K562 (cell line): ENCODE measurements at regions not wholly inside any gene's neighbourhood (a gene's known extent, or its start where the extent isn't known, plus 50 kb on each side); places are given as distances from the start of the nearest gene placed in this dataset.
A peak's percentile ranks its signal among the peaks of the same experiment; 100 is the strongest.

Experiments used
- ATAC-seq: fragments of 200-7000 bp; cut with Tn5 transposase; 3 replicates; pipeline ENCODE4 v1.9.1; 2020; ENCODE audit warnings: moderate library complexity
- BruUV-seq: library from RNA; stranded (reverse); fragments of 400-500 nt; replicated peaks from 2 replicates; lab custom pipeline; 2021; lab: Mats Ljungman, UMichigan
- CTCF ChIA-PET: fragments of 300-600 bp; formaldehyde crosslinking; extraction: SDS; loops from one replicate; lab custom pipeline; 2021; ENCODE audit warnings: low intra/inter-chr PET ratio; lab: Yijun Ruan, JAX
- POLR2A ChIA-PET: fragments of 300-600, 350-650 bp; sonication (Branson Sonifier 250); formaldehyde crosslinking; extraction: SDS; loops from one replicate; lab custom pipeline; 2021; ENCODE audit warnings: antibody characterized with exemption, inconsistent platforms; lab: Yijun Ruan, JAX
- DNase-seq, 4 experiments: peaks; one replicate each; pipeline versions ENCODE4 v3.0.0 to v3.0.0-alpha.2; 2011 to 2018; ENCODE audit warnings: low spot score in 3 of 4, mixed read lengths in 3 of 4; ENCODE audit errors: extremely low read depth in 1 of 4
- FAIRE-seq: peaks from 2 replicates; lab custom pipeline; 2011; peaks lifted over from hg19 to GRCh38; lab: Jason Lieb, UNC
- H2AFZ ChIP-seq: 2 replicates; pipeline ENCODE4 v1.6.0; 2011; ENCODE audit warnings: low read depth, low read length, control low read depth, inconsistent platforms
- H3K27ac ChIP-seq: fragments of 200-600 bp; 3 replicates; pipeline ENCODE4 v1.8.0; 2011; ENCODE audit warnings: low read depth, mild to moderate bottlenecking, control low read depth, inconsistent platforms, low read length, moderate library complexity, mixed read lengths; ENCODE audit errors: extremely low read depth
- H3K27me3 ChIP-seq, 2 experiments: fragments of 300-600 bp in 1 of 2; 2 replicates in 1 of 2; 3 replicates in 1 of 2; pipeline versions ENCODE4 v1.6.0 to v1.8.0; 2011; ENCODE audit warnings: inconsistent platforms in 2 of 2, low read length in 2 of 2, mild to moderate bottlenecking in 1 of 2, mixed read lengths in 1 of 2, moderate library complexity in 1 of 2; ENCODE audit not compliant: control insufficient read depth in 2 of 2, insufficient read depth in 2 of 2
- H3K36me3 ChIP-seq: fragments of 300-600 bp; 3 replicates; pipeline ENCODE4 v1.8.0; 2011; ENCODE audit warnings: mild to moderate bottlenecking, low read length, inconsistent platforms; ENCODE audit not compliant: control insufficient read depth, insufficient read depth
- H3K4me1 ChIP-seq, 2 experiments: fragments of 200-600 bp in 1 of 2; replicated peaks in 1 of 2; 2 replicates in 1 of 2; 3 replicates in 1 of 2; pipeline versions ENCODE4 v1.5.1 to v1.8.0; 2011; ENCODE audit warnings: inconsistent platforms in 2 of 2, low read length in 2 of 2, mild to moderate bottlenecking in 1 of 2, mixed read lengths in 1 of 2, moderate library complexity in 1 of 2; ENCODE audit not compliant: control insufficient read depth in 2 of 2, insufficient read depth in 2 of 2
- H3K4me2 ChIP-seq: 2 replicates; pipeline ENCODE4 v1.6.1; 2011; ENCODE audit warnings: low read length, control low read depth, inconsistent platforms, mixed read lengths; ENCODE audit not compliant: insufficient read depth
- H3K4me3 ChIP-seq: fragments of 200-600 bp; sonication (generic), shearing (Covaris generic); 2 replicates; pipeline ENCODE4 v1.5.1; 2016; ENCODE audit warnings: control low read depth, inconsistent platforms
- H3K79me2 ChIP-seq: fragments of 200-600 bp; 3 replicates; pipeline ENCODE4 v1.8.0; 2011; ENCODE audit warnings: low read length, inconsistent platforms; ENCODE audit not compliant: control insufficient read depth, insufficient read depth
- H3K9ac ChIP-seq, 2 experiments: 2 replicates each; pipeline versions ENCODE4 v1.6.0 to v1.6.1; 2011; ENCODE audit warnings: low read depth in 2 of 2, low read length in 2 of 2, control low read depth in 1 of 2, inconsistent platforms in 1 of 2, mild to moderate bottlenecking in 1 of 2, mixed read lengths in 1 of 2; ENCODE audit not compliant: insufficient read depth in 1 of 2
- H3K9me1 ChIP-seq: one replicate; pipeline ENCODE4 v1.6.0; 2011; ENCODE audit warnings: inconsistent platforms, mild to moderate bottlenecking, low read length, moderate library complexity; ENCODE audit not compliant: control insufficient read depth, insufficient read depth
- H3K9me3 ChIP-seq: replicated peaks from 2 replicates; pipeline ENCODE4 v1.5.1; 2011; ENCODE audit warnings: low read depth, low read length, inconsistent platforms; ENCODE audit not compliant: control insufficient read depth, insufficient read depth
- H4K20me1 ChIP-seq: replicated peaks from 2 replicates; pipeline ENCODE4 v1.6.1; 2011; ENCODE audit warnings: low read length, inconsistent platforms, mixed read lengths; ENCODE audit not compliant: control insufficient read depth, insufficient read depth
- BRD9 ChIP-seq: fragments of 450-650 bp; IDR thresholded peaks from 2 replicates; pipeline ENCODE4 v1.6.1; 2018; ENCODE audit warnings: low read depth; ENCODE audit not compliant: partially characterized antibody
- HEY1 ChIP-seq: fragments of 250-450 bp; sonication (Bioruptor Pico); IDR thresholded peaks from 2 replicates; pipeline ENCODE4 v1.5.0; 2020; ENCODE audit warnings: mild to moderate bottlenecking, moderate library complexity, borderline replicate concordance
- SPI1 ChIP-seq: IDR thresholded peaks from 2 replicates; pipeline ENCODE4 v1.6.1; 2011; ENCODE audit warnings: low read depth, low read length, control low read depth, borderline replicate concordance
- WGBS: fragments of 100-300 bp; shearing (Covaris generic); methylation state at CpG from one replicate; pipeline ENCODE4 v1.1.6; 2016; ENCODE audit warnings: low coverage, mixed read lengths; ENCODE audit not compliant: insufficient coverage; ENCODE audit errors: missing lambda C conversion rate; 5-methylcytosine and 5-hydroxymethylcytosine counted together
- in situ Hi-C: fragments of 300-500 bp; cut with MboI; formaldehyde crosslinking; loops from 4 replicates; pipeline ENCODE4 v1.15.0; 2018; ENCODE audit warnings: inconsistent platforms, mixed read lengths
- intact Hi-C: fragments of 100-400 bp; cut with micrococcal nuclease; formaldehyde crosslinking; loops from 2 replicates; pipeline ENCODE4 v1.14.2; 2022

- CTCF ChIA-PET: no interaction called here
- DNase-seq (no peak), FAIRE-seq (peak; percentile 46), ATAC-seq (no peak)
- 0% methylated on average over 3 of the region's 3 CpGs for WGBS
- no peak overlapping the region for H3K4me2 ChIP-seq
- no peaks in the 10 kb centered on the region for H3K36me3 ChIP-seq
- no peaks in the 10 kb centered on the region for H3K79me2 ChIP-seq
- POLR2A ChIA-PET: no interaction called here
- no peaks in the 10 kb centered on the region for H3K4me1 ChIP-seq
- H3K9ac ChIP-seq: no peak overlapping the region
- H2AFZ ChIP-seq: no peak overlapping the region
- no peaks in the 10 kb centered on the region for H3K9me1 ChIP-seq
- TF ChIP-seq SPI1 (peak; percentile 72), HEY1 (no peak)
- no peak overlapping the region for H3K27ac ChIP-seq
- H4K20me1 ChIP-seq: no peaks in the 10 kb centered on the region
- intact Hi-C loops: no loop called here
- H3K9me3 ChIP-seq: no peaks in the 10 kb centered on the region
- no TSS peak for BruUV-seq
- H3K27me3 ChIP-seq: peaks cover 7 to 11% of the 10 kb centered on the region in 2 experiments; a peak in 2 of 5 replicates
- H3K4me3 ChIP-seq: no peak overlapping the region
- in situ Hi-C loops: no loop called here
Measured at GRCh38 chr3:182673336-182673735, 120.0 kb upstream of the ATP11B start.

GRCh38 chr3:182682263-182683241 lies 110.8 kb upstream of the ATP11B start:
- WGBS: 39% methylated on average over 78 of the region's 80 CpGs
- Histone ChIP-seq H3K4me3 (peak overlapping the region; percentile 32), H3K4me2 (peak overlapping the region; percentile 60), H3K4me1 (peaks cover 0 to 10% of the 10 kb centered on the region in 2 experiments; a peak in 2 of 5 replicates), H3K9me3 (no peaks in the 10 kb centered on the region), H3K27ac (no peak overlapping the region), H3K9me1 (no peaks in the 10 kb centered on the region), H3K27me3 (0 out of 5 replicates have a peak, but pooled peaks cover 0 to 4% of the 10 kb centered on the region in 2 experiments), H4K20me1 (no peaks in the 10 kb centered on the region), H3K36me3 (no peaks in the 10 kb centered on the region), H3K9ac (peak overlapping the region; percentile 26 to 82; a peak in 3 of 4 replicates), H2AFZ (peak overlapping the region; percentile 82), H3K79me2 (no peaks in the 10 kb centered on the region)
- no TSS peak for BruUV-seq
- DNase-seq: peak; percentile 46 to 79 (median 60)
- ATAC-seq: peak; percentile 96
- in situ Hi-C loops (loop anchor here (10.0 to 25.0 kb wide), 2 partner anchors 968 to 1870 kb away; partner anchors contain the start of gene SOX2), intact Hi-C loops (loop anchor here (1.0 to 10.0 kb wide), 7 partner anchors 65 to 1878 kb away; no protein-coding TSS in a partner anchor)
- CTCF ChIA-PET: interaction anchor here (0.5 to 2.9 kb wide), 2 partner anchors 911 to 973 kb away, joined by 3 to 11 read pairs; no protein-coding TSS in a partner anchor
- POLR2A ChIA-PET: no interaction called here
- no peak for FAIRE-seq
- TF ChIP-seq BRD9: no peak
